ENCODE measurements at regions not wholly inside any gene's neighbourhood (a gene's known extent, or its start where the extent isn't known, plus 50 kb on each side); places are given as distances from the start of the nearest gene placed in this dataset.

GRCh38 chr7:68504716-68505115, 1093.6 kb upstream of the AUTS2 start:
- Histone ChIP-seq H3K9me3 (peaks cover 0 to 15% (median 0%) of the 10 kb centered on the region in 3 donors), H3K27ac (no peak overlapping the region), H3K4me1 (no peaks in the 10 kb centered on the region), H3K27me3 (peaks cover 0 to 7% (median 0%) of the 10 kb centered on the region in 4 donors), H3K36me3 (no peaks in the 10 kb centered on the region), H3K4me3 (no peak overlapping the region)
- TF ChIP-seq CTCF (IDR thresholded peaks at IDR 0.05) (no peak), POLR2A (IDR thresholded peaks at IDR 0.05) (no peak)
- WGBS, 2 donors, result 78 to 85% methylated on average over 1 of the region's 1 CpG
- no peak for DNase-seq
- intact Hi-C loops (cut with DNase I), result no loop called here

GRCh38 chr7:68505721-68506120, 1092.6 kb upstream of the AUTS2 start:
- DNase-seq, result no peak
- H3K36me3 ChIP-seq, result no peaks in the 10 kb centered on the region
- H3K4me1 ChIP-seq, result no peaks in the 10 kb centered on the region
- intact Hi-C loops (cut with DNase I), result no loop called here
- peaks cover 0 to 15% (median 0%) of the 10 kb centered on the region in 3 donors for H3K9me3 ChIP-seq
- WGBS, 2 donors, result 81 to 82% methylated on average over 4 of the region's 4 CpGs
- no peak for TF ChIP-seq CTCF (IDR thresholded peaks at IDR 0.05)
- TF ChIP-seq POLR2A (IDR thresholded peaks at IDR 0.05), result no peak
- H3K27me3 ChIP-seq, result peaks cover 0 to 7% (median 0%) of the 10 kb centered on the region in 4 donors
- no peak overlapping the region for H3K27ac ChIP-seq
- no peak overlapping the region for H3K4me3 ChIP-seq

- no peak for DNase-seq
These were observed 1090.6 kb upstream of the AUTS2 start for GRCh38 chr7:68507668-68508067.

GRCh38 chr7:68509054-68509453, 1089.2 kb upstream of the AUTS2 start:
- H3K4me1 ChIP-seq, result no peaks in the 10 kb centered on the region
- peaks cover 0 to 7% (median 0%) of the 10 kb centered on the region in 4 donors for H3K27me3 ChIP-seq
- H3K9me3 ChIP-seq, result peaks cover 0 to 15% (median 0%) of the 10 kb centered on the region in 3 donors
- TF ChIP-seq POLR2A (IDR thresholded peaks at IDR 0.05) (no peak), CTCF (IDR thresholded peaks at IDR 0.05) (no peak)
- 59 to 80% methylated on average over 2 to 3 of the region's 3 CpGs for WGBS, 2 donors
- no peaks in the 10 kb centered on the region for H3K36me3 ChIP-seq
- H3K27ac ChIP-seq, result no peak overlapping the region
- DNase-seq, result no peak
- intact Hi-C loops (cut with DNase I), result no loop called here
- H3K4me3 ChIP-seq, result no peak overlapping the region

More at GRCh38 chr7:68507668-68508067, 1090.6 kb upstream of the AUTS2 start:
- intact Hi-C loops (cut with DNase I), result no loop called here
- TF ChIP-seq CTCF (IDR thresholded peaks at IDR 0.05) (no peak), POLR2A (IDR thresholded peaks at IDR 0.05) (no peak)
- Histone ChIP-seq H3K9me3 (peaks cover 0 to 15% (median 0%) of the 10 kb centered on the region in 3 donors), H3K4me1 (no peaks in the 10 kb centered on the region), H3K4me3 (no peak overlapping the region), H3K36me3 (no peaks in the 10 kb centered on the region), H3K27me3 (peaks cover 0 to 7% (median 0%) of the 10 kb centered on the region in 4 donors), H3K27ac (no peak overlapping the region)
- 75 to 88% methylated on average over 4 of the region's 4 CpGs for WGBS, 2 donors

- intact Hi-C loops (cut with DNase I), result no loop called here
- no peak overlapping the region for H3K27ac ChIP-seq
- peaks cover 0 to 7% (median 0%) of the 10 kb centered on the region in 4 donors for H3K27me3 ChIP-seq
- DNase-seq, result no peak
- H3K36me3 ChIP-seq, result no peaks in the 10 kb centered on the region
- H3K4me1 ChIP-seq, result no peaks in the 10 kb centered on the region
- peaks cover 0 to 15% (median 0%) of the 10 kb centered on the region in 3 donors for H3K9me3 ChIP-seq
- no peak for TF ChIP-seq POLR2A (IDR thresholded peaks at IDR 0.05)
- TF ChIP-seq CTCF (IDR thresholded peaks at IDR 0.05), result no peak
- no peak overlapping the region for H3K4me3 ChIP-seq
- WGBS, 2 donors, result 43 to 80% methylated on average over 1 to 5 of the region's 5 CpGs
These were observed 1088.7 kb upstream of the AUTS2 start for GRCh38 chr7:68509603-68510002.
